HCT116 (cell line): ENCODE measurements at regions not wholly inside any gene's neighbourhood (a gene's known extent, or its start where the extent isn't known, plus 50 kb on each side); places are given as distances from the start of the nearest gene placed in this dataset.

Experiments
- ATF3 ChIP-seq: IDR thresholded peaks from 2 replicates; pipeline ENCODE4 v1.6.1; 2012
- CTCF ChIP-seq, 3 experiments: fragments of 200-600 bp in 1 of 3; sonication (generic) in 1 of 3; IDR thresholded peaks in 2 of 3; conservative IDR thresholded peaks in 1 of 3; 2 replicates each; pipeline ENCODE4 v1.5.1; 2012 to 2017; ENCODE audit warnings: low read depth in 2 of 3, low read length in 2 of 3, antibody characterized with exemption in 1 of 3, borderline replicate concordance in 1 of 3, control low read depth in 1 of 3, mild to moderate bottlenecking in 1 of 3, mixed read lengths in 1 of 3, mixed run types in 1 of 3, moderate library complexity in 1 of 3; ENCODE audit not compliant: insufficient read depth in 1 of 3
- EGR1 ChIP-seq: IDR thresholded peaks from 2 replicates; pipeline ENCODE4 v1.6.1; 2012; ENCODE audit warnings: low read depth
- ELF1 ChIP-seq: IDR thresholded peaks from 2 replicates; pipeline ENCODE4 v1.6.1; 2012; ENCODE audit warnings: low read depth, borderline replicate concordance
- EZH2 ChIP-seq: fragments of 200-600 bp; sonication (generic); IDR thresholded peaks from 2 replicates; pipeline ENCODE4 v1.6.1; 2017; ENCODE audit warnings: antibody characterized with exemption, mixed run types
- EZH2phosphoT487 ChIP-seq: fragments of 200-600 bp; IDR thresholded peaks from 2 replicates; pipeline ENCODE4 v1.6.1; 2018; ENCODE audit warnings: antibody characterized with exemption, borderline replicate concordance
- JUND ChIP-seq: IDR thresholded peaks from 2 replicates; pipeline ENCODE4 v1.6.1; 2012
- POLR2A ChIP-seq: IDR thresholded peaks from 2 replicates; pipeline ENCODE4 v1.7.0; 2011; ENCODE audit warnings: borderline replicate concordance; ENCODE audit not compliant: insufficient read depth, insufficient read length; ENCODE audit errors: extremely low read depth
- POLR2AphosphoS5 ChIP-seq: IDR thresholded peaks from 2 replicates; pipeline ENCODE4 v1.6.1; 2011; ENCODE audit warnings: mild to moderate bottlenecking, low read depth, low read length, moderate library complexity
- YY1 ChIP-seq: IDR thresholded peaks from 2 replicates; pipeline ENCODE4 v1.6.1; 2011; ENCODE audit warnings: low read length, low read depth, moderate library complexity, mild to moderate bottlenecking; ENCODE audit not compliant: insufficient replicate concordance; ENCODE audit errors: extremely low read depth
- ZFX ChIP-seq: fragments of 450-650 bp; IDR thresholded peaks from 2 replicates; pipeline ENCODE4 v1.6.1; 2017

GRCh38 chrX:5788910-5789309 is 439.8 kb downstream of the NLGN4X start:
- TF ChIP-seq ELF1 (no peak), EZH2 (no peak), CTCF (IDR thresholded peaks at IDR 0.05 in 2 of 3, conservative IDR thresholded peaks at IDR 0.05 in 1 of 3; ENCODE audit: borderline replicate concordance in 1 of 3, insufficient read depth in 1 of 3, low read depth in 2 of 3, low read length in 2 of 3) (no peak), JUND (no peak), POLR2A (no peak), POLR2AphosphoS5 (no peak), YY1 (no peak), ATF3 (no peak), ZFX (no peak), EZH2phosphoT487 (no peak), EGR1 (no peak)
